Activated B cell treated with CpG ODN at 0.5 μM for 24 hours (primary cell): ENCODE measurements at regions not wholly inside any gene's neighbourhood (a gene's known extent, or its start where the extent isn't known, plus 50 kb on each side); places are given as distances from the start of the nearest gene placed in this dataset.

Source experiments
- ATAC-seq: fragments of 200-7000 bp; cut with Tn5 transposase; one replicate; pipeline ENCODE4 v1.10.0; 2021; ENCODE audit warnings: low read depth, mild to moderate bottlenecking, moderate library complexity
- CTCF ChIA-PET: fragments of 350-600 bp; sonication (Branson Sonifier 250); formaldehyde crosslinking; loops from one replicate; lab custom pipeline; 2021; ENCODE audit warnings: antibody characterized with exemption; lab: Charles Lee
- POLR2A ChIA-PET: fragments of 350-600 bp; sonication (Branson Sonifier 250); formaldehyde crosslinking; loops from one replicate; lab custom pipeline; 2021; ENCODE audit warnings: antibody characterized with exemption; lab: Charles Lee
- DNase-seq: peaks from one replicate; pipeline ENCODE4 v3.0.0; 2022
- H3K27ac Mint-ChIP-seq: one replicate; pipeline ENCODE4 v1.8.0; 2020; ENCODE audit warnings: mixed read lengths
- H3K27me3 Mint-ChIP-seq: one replicate; pipeline ENCODE4 v1.8.0; 2021; ENCODE audit warnings: mixed read lengths
- H3K36me3 Mint-ChIP-seq: one replicate; pipeline ENCODE4 v1.8.0; 2021; ENCODE audit warnings: low read depth, mixed read lengths
- H3K4me1 Mint-ChIP-seq: one replicate; pipeline ENCODE4 v1.8.0; 2021; ENCODE audit warnings: mixed read lengths
- H3K4me3 Mint-ChIP-seq: one replicate; pipeline ENCODE4 v1.8.0; 2020; ENCODE audit warnings: mild to moderate bottlenecking, mixed read lengths
- H3K9me3 Mint-ChIP-seq: one replicate; pipeline ENCODE4 v1.8.0; 2020; ENCODE audit warnings: mixed read lengths
- intact Hi-C: fragments of 100-400 bp; cut with micrococcal nuclease; formaldehyde crosslinking; loops from one replicate; pipeline ENCODE4 v1.15.1; 2024
- TF ChIP-seq, protein P1 (sequence below): fragments of 200-600 bp; IDR thresholded peaks from one replicate; pipeline ENCODE4 v1.8.0; 2022; ENCODE audit warnings: antibody characterized with exemption, mild to moderate bottlenecking

DNA sequence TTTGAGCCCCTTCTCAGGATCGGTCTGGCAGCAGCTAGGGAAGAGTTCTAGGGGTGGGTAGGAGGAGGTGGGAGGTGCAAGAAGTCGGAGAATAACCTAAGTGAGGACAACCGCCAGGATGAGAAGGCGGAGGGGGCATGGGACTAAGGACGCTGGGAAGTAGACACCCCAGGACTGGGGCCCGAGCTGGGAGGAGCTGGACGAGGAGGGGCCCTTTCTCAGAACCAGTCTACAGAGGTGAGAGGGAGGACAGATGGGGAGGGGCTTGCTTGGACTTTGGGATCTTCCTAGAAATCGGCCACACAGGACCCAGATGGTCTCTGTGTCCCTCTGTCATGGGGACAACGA lies 90.0 kb upstream of the MYL10 start:
- H3K27ac Mint-ChIP-seq = no peak overlapping the region
- intact Hi-C loops = no loop called here
- no peak for ATAC-seq

DNA sequence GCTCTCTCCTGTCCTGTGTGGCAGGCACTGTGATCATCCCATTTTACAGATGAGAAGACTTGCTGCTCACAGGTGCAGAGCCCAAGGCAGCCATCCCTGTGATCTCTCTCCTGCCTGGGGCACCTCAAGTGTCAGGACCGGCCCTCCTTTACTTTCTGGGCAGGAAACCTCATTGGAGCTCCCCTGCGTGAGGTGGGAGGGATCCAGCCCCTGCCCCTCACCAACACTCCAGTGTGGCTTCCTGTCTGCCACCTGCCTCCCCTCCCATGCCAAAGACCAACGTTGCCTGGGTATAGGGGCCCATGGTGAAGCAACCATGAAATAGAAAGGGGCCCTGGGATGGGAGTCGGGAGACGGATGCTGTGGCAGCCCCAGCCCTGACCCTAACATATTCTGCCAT lies 91.2 kb upstream of the MYL10 start:
- CTCF ChIA-PET = no interaction called here

More for the DNA sequence above, 90.0 kb upstream of the MYL10 start:
- Mint-ChIP-seq H3K36me3 (no peaks in the 10 kb centered on the region), H3K4me1 (no peaks in the 10 kb centered on the region), H3K27me3 (peaks cover 4% of the 10 kb centered on the region), H3K4me3 (no peak overlapping the region), H3K9me3 (peaks cover 3% of the 10 kb centered on the region)
- TF ChIP-seq, protein P1, sequence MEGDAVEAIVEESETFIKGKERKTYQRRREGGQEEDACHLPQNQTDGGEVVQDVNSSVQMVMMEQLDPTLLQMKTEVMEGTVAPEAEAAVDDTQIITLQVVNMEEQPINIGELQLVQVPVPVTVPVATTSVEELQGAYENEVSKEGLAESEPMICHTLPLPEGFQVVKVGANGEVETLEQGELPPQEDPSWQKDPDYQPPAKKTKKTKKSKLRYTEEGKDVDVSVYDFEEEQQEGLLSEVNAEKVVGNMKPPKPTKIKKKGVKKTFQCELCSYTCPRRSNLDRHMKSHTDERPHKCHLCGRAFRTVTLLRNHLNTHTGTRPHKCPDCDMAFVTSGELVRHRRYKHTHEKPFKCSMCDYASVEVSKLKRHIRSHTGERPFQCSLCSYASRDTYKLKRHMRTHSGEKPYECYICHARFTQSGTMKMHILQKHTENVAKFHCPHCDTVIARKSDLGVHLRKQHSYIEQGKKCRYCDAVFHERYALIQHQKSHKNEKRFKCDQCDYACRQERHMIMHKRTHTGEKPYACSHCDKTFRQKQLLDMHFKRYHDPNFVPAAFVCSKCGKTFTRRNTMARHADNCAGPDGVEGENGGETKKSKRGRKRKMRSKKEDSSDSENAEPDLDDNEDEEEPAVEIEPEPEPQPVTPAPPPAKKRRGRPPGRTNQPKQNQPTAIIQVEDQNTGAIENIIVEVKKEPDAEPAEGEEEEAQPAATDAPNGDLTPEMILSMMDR = no peak
- ChIA-PET POLR2A (no interaction called here), CTCF (no interaction called here)
- DNase-seq = no peak

DNA sequence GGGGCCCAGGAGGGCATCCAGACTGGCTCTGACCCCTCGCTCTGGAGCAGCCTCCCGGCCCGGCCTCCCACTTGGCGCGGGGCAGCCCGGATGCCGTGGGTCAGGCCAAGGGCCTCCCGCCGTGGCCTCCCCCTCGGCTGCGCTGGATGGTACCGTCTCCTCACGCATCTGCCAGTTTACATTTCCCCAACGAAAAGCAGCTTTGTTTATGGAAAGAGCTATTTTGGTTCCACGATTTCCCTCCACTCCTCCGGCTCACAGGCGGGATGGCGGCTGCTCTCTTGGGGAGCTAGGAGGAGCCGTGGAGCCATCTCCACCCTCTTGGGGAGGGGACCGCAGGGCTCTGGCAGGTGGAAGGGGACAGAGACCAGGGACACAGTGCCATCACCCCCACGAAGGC lies 93.2 kb upstream of the MYL10 start:
- Mint-ChIP-seq H3K27me3 (peaks cover 5% of the 10 kb centered on the region), H3K4me1 (no peaks in the 10 kb centered on the region), H3K9me3 (peaks cover 3% of the 10 kb centered on the region), H3K36me3 (no peaks in the 10 kb centered on the region), H3K27ac (no peak overlapping the region), H3K4me3 (no peak overlapping the region)
- intact Hi-C loops = no loop called here
- ATAC-seq (no peak), DNase-seq (no peak)
- CTCF ChIA-PET = no interaction called here
- POLR2A ChIA-PET = no interaction called here
- TF ChIP-seq, protein P1 = no peak

More for the DNA sequence above, 91.2 kb upstream of the MYL10 start:
- peaks cover 3% of the 10 kb centered on the region for H3K9me3 Mint-ChIP-seq
- intact Hi-C loops = no loop called here
- no peak overlapping the region for H3K27ac Mint-ChIP-seq
- no peak for ATAC-seq
- TF ChIP-seq, protein P1 = no peak
- POLR2A ChIA-PET = no interaction called here
- peaks cover 4% of the 10 kb centered on the region for H3K27me3 Mint-ChIP-seq
- H3K4me1 Mint-ChIP-seq = no peaks in the 10 kb centered on the region
- no peak overlapping the region for H3K4me3 Mint-ChIP-seq
- H3K36me3 Mint-ChIP-seq = no peaks in the 10 kb centered on the region
- no peak for DNase-seq

DNA sequence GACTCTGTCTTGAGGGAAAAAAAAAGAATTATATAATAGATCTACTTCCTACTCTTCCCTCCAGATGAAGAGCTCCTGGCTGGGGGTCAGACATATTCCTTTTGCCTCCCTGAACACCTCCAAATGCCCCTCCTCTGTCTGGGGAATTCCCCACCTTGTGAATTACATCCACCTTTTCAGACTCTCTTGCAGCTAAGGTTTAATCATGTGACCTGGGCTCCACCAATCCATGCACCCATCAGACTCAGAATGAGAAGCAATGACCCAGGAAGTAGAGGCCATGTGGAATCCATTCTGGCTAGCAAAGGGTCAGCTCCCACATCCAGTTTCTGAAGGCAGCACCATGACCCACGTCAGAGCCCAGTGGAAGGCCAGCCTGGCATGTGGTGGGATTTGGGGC lies 93.6 kb upstream of the CUX1 start:
- Mint-ChIP-seq H3K9me3 (peaks cover 3% of the 10 kb centered on the region), H3K4me1 (no peaks in the 10 kb centered on the region), H3K4me3 (no peak overlapping the region), H3K27ac (no peak overlapping the region), H3K36me3 (no peaks in the 10 kb centered on the region), H3K27me3 (peaks cover 5% of the 10 kb centered on the region)
- intact Hi-C loops = no loop called here
- ATAC-seq (no peak), DNase-seq (no peak)
- CTCF ChIA-PET = no interaction called here
- TF ChIP-seq, protein P1 = no peak
- POLR2A ChIA-PET = no interaction called here

DNA sequence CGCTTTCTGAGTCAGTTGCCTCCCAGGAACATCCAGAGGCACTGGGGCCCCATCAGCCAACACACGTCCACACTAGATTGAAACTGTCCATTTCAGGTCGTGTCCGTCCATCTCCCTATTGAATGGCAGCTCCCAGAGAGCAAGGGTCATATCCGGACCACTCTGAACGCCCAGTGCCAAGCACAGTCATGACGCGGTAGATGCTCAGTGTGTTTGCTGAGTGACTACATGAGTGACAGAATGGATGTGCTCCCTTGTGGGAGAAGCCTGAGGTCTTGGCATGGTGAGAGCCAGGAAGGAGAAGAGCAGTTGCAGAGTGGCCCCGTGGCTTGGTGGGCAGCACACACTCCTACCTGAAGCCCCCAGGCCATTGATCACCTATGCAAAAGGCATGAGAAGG lies 92.5 kb upstream of the CUX1 start:
- DNase-seq (no peak), ATAC-seq (no peak)
- TF ChIP-seq, protein P1 = no peak
- ChIA-PET POLR2A (no interaction called here), CTCF (no interaction called here)
- H3K4me3 Mint-ChIP-seq = no peak overlapping the region
- intact Hi-C loops = no loop called here
- H3K27me3 Mint-ChIP-seq = peaks cover 5% of the 10 kb centered on the region
- H3K27ac Mint-ChIP-seq = no peak overlapping the region
- H3K4me1 Mint-ChIP-seq = no peaks in the 10 kb centered on the region
- H3K36me3 Mint-ChIP-seq = no peaks in the 10 kb centered on the region
- peaks cover 3% of the 10 kb centered on the region for H3K9me3 Mint-ChIP-seq
